ENCODE measurements at regions not wholly inside any gene's neighbourhood (a gene's known extent, or its start where the extent isn't known, plus 50 kb on each side); places are given as distances from the start of the nearest gene placed in this dataset.

- H3K27ac ChIP-seq: no peak overlapping the region
- H3K4me3 ChIP-seq: no peak overlapping the region
- no peak for DNase-seq
- no peaks in the 10 kb centered on the region for H3K36me3 ChIP-seq
- intact Hi-C loops (cut with DNase I): no loop called here
- no peaks in the 10 kb centered on the region for H3K9me3 ChIP-seq
- no peaks in the 10 kb centered on the region for H3K4me1 ChIP-seq
- H3K27me3 ChIP-seq: no peaks in the 10 kb centered on the region
- TF ChIP-seq CTCF (IDR thresholded peaks at IDR 0.05): no peak
- H3K9ac ChIP-seq (ENCODE audit: low read depth in 2 of 2, low read length in 2 of 2): no peak overlapping the region
These were observed 1489.2 kb upstream of the C9orf72 start for GRCh38 chr9:29062446-29062845.

GRCh38 chr9:29063031-29063430 lies 1489.8 kb upstream of the C9orf72 start:
- no peaks in the 10 kb centered on the region for H3K36me3 ChIP-seq
- H3K27me3 ChIP-seq: no peaks in the 10 kb centered on the region
- H3K9me3 ChIP-seq: no peaks in the 10 kb centered on the region
- no peak overlapping the region for H3K27ac ChIP-seq
- H3K4me1 ChIP-seq: no peaks in the 10 kb centered on the region
- no peak for DNase-seq
- H3K9ac ChIP-seq (ENCODE audit: low read depth in 2 of 2, low read length in 2 of 2): no peak overlapping the region
- no peak overlapping the region for H3K4me3 ChIP-seq
- intact Hi-C loops (cut with DNase I): no loop called here
- no peak for TF ChIP-seq CTCF (IDR thresholded peaks at IDR 0.05)

GRCh38 chr9:29066141-29066640 lies 1492.9 kb upstream of the C9orf72 start:
- TF ChIP-seq CTCF (IDR thresholded peaks at IDR 0.05): no peak
- no peak overlapping the region for H3K27ac ChIP-seq
- H3K27me3 ChIP-seq: no peaks in the 10 kb centered on the region
- intact Hi-C loops (cut with DNase I): no loop called here
- DNase-seq: no peak
- no peak overlapping the region for H3K4me3 ChIP-seq
- no peaks in the 10 kb centered on the region for H3K36me3 ChIP-seq
- H3K9ac ChIP-seq (ENCODE audit: low read depth in 2 of 2, low read length in 2 of 2): no peak overlapping the region
- H3K4me1 ChIP-seq: no peaks in the 10 kb centered on the region
- H3K9me3 ChIP-seq: no peaks in the 10 kb centered on the region

DNA sequence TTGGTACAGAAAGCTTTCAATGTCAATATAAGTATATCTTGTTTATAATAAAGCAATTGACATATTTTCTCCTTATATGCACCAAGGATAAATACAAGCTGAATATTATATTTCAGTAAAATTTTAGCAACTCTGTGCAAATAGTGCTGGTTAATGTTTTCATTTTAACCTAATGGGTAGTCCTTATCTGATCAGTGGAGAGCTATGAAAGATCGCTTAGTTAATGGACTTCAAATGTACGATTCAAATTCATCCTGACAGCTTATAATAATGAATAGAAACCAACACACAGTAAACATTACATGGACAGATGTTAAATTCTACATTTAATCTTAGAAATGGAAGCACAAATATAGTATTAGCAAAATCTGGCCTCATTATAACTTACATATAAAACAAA lies 1495.2 kb upstream of the C9orf72 start:
- no peak for DNase-seq
- Histone ChIP-seq H3K27me3 (no peaks in the 10 kb centered on the region), H3K9me3 (no peaks in the 10 kb centered on the region), H3K27ac (no peak overlapping the region), H3K4me3 (no peak overlapping the region), H3K4me1 (no peaks in the 10 kb centered on the region), H3K9ac (ENCODE audit: low read depth in 2 of 2, low read length in 2 of 2) (no peak overlapping the region), H3K36me3 (no peaks in the 10 kb centered on the region)
- TF ChIP-seq CTCF (IDR thresholded peaks at IDR 0.05): no peak
- intact Hi-C loops (cut with DNase I): no loop called here

DNA sequence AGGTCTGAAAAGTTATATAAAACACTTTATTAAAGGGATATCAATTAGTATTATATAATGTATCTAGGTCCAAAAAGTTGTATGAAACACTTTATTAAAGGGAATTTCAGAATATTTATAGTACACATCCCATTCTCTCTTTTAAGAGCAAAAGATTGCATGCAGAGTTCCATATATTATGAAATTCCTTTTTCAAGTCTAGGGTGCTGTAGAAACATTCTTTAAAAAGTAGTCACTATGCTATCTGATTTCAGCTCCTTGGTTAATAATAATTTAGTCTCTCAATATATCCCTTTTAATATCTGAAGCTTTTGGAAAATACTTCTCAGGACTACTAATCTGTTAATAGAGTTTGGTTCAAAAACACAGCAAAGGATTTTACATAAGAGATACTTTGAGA lies 1496.1 kb upstream of the C9orf72 start:
- Histone ChIP-seq H3K9ac (ENCODE audit: low read depth in 2 of 2, low read length in 2 of 2) (no peak overlapping the region), H3K9me3 (no peaks in the 10 kb centered on the region), H3K4me1 (no peaks in the 10 kb centered on the region), H3K4me3 (no peak overlapping the region), H3K36me3 (no peaks in the 10 kb centered on the region), H3K27ac (no peak overlapping the region), H3K27me3 (no peaks in the 10 kb centered on the region)
- no peak for TF ChIP-seq CTCF (IDR thresholded peaks at IDR 0.05)
- intact Hi-C loops (cut with DNase I): no loop called here
- no peak for DNase-seq
